ENCODE measurements at regions not wholly inside any gene's neighbourhood (a gene's known extent, or its start where the extent isn't known, plus 50 kb on each side); places are given as distances from the start of the nearest gene placed in this dataset.
"Not testable (repeated sequence)": the region's sequence is repeated elsewhere in the genome, so short reads cannot be mapped to it uniquely, and the experiment has no call there.

- intact Hi-C loops (cut with DNase I), result no loop called here
- Histone ChIP-seq H3K36me3 (no peaks in the 10 kb centered on the region), H3K9me3 (no peaks in the 10 kb centered on the region), H3K27me3 (no peaks in the 10 kb centered on the region), H3K4me3 (no peak overlapping the region), H3K27ac (no peak overlapping the region), H3K4me1 (no peaks in the 10 kb centered on the region)
- ATAC-seq (no peak), DNase-seq (no peak)
- TF ChIP-seq CTCF (IDR thresholded peaks at IDR 0.05), result no peak
Observed at GRCh38 chr22:22368516-22368915, 123.9 kb downstream of the VPREB1 start.

- H3K36me3 ChIP-seq; DNase-seq; H3K9me3 ChIP-seq; intact Hi-C loops (cut with DNase I); H3K27ac ChIP-seq; H3K4me3 ChIP-seq; H3K4me1 ChIP-seq; ATAC-seq; H3K27me3 ChIP-seq: not testable (repeated sequence)
Observed at GRCh38 chr22:22369219-22369963, 124.8 kb downstream of the VPREB1 start.

GRCh38 chr22:22369964-22370270, 125.3 kb downstream of the VPREB1 start:
- no peaks in the 10 kb centered on the region for H3K27me3 ChIP-seq
- TF ChIP-seq CTCF (IDR thresholded peaks at IDR 0.05), result no peak
- H3K36me3 ChIP-seq, result no peaks in the 10 kb centered on the region
- no peak overlapping the region for H3K27ac ChIP-seq
- DNase-seq, result no peak
- intact Hi-C loops (cut with DNase I), result no loop called here
- H3K4me3 ChIP-seq, result no peak overlapping the region
- no peaks in the 10 kb centered on the region for H3K9me3 ChIP-seq
- peak; percentile 72 for ATAC-seq
- no peaks in the 10 kb centered on the region for H3K4me1 ChIP-seq

GRCh38 chr22:22371031-22371541, 126.5 kb downstream of the VPREB1 start:
- H3K9me3 ChIP-seq, result no peaks in the 10 kb centered on the region
- intact Hi-C loops (cut with DNase I), result no loop called here
- no peak for ATAC-seq
- H3K27ac ChIP-seq, result no peak overlapping the region
- no peak overlapping the region for H3K4me3 ChIP-seq
- no peak for DNase-seq
- H3K27me3 ChIP-seq, result no peaks in the 10 kb centered on the region
- H3K4me1 ChIP-seq, result no peaks in the 10 kb centered on the region
- H3K36me3 ChIP-seq, result no peaks in the 10 kb centered on the region
- TF ChIP-seq CTCF (IDR thresholded peaks at IDR 0.05), result no peak

- Histone ChIP-seq H3K9me3 (no peaks in the 10 kb centered on the region), H3K27me3 (peaks cover 6% of the 10 kb centered on the region), H3K4me3 (no peak overlapping the region), H3K27ac (no peak overlapping the region), H3K36me3 (no peaks in the 10 kb centered on the region), H3K4me1 (no peaks in the 10 kb centered on the region)
- intact Hi-C loops (cut with DNase I), result no loop called here
- DNase-seq, result no peak
- no peak for TF ChIP-seq CTCF (IDR thresholded peaks at IDR 0.05)
- ATAC-seq, result no peak
Observed at GRCh38 chr22:22372086-22372485, 127.5 kb downstream of the VPREB1 start.

- Histone ChIP-seq H3K4me3 (no peak overlapping the region), H3K36me3 (no peaks in the 10 kb centered on the region), H3K27ac (no peak overlapping the region), H3K27me3 (peaks cover 8% of the 10 kb centered on the region), H3K4me1 (no peaks in the 10 kb centered on the region), H3K9me3 (no peaks in the 10 kb centered on the region)
- ATAC-seq (no peak), DNase-seq (no peak)
- intact Hi-C loops (cut with DNase I), result no loop called here
- TF ChIP-seq CTCF (IDR thresholded peaks at IDR 0.05), result no peak
Observed at GRCh38 chr22:22374163-22374562, 129.6 kb downstream of the VPREB1 start.

Measured in upper lobe of right lung (tissue), 1 donor.